Psoas muscle (tissue), 7 donors: ENCODE measurements at regions not wholly inside any gene's neighbourhood (a gene's known extent, or its start where the extent isn't known, plus 50 kb on each side); places are given as distances from the start of the nearest gene placed in this dataset.

Experiments used
- ATAC-seq, 4 donors: fragments of 200-7000 bp; cut with Tn5 transposase; one replicate each; pipeline ENCODE4 v1.9.1; 2020; ENCODE audit warnings: moderate library complexity in 3 of 4, mild to moderate bottlenecking in 2 of 4
- DNase-seq, 2 donors: peaks; one replicate each; pipeline ENCODE4 v3.0.0-alpha.2; 2020
- H3K27ac ChIP-seq: fragments of 200-600 bp; one replicate; pipeline ENCODE4 v1.8.0; 2022
- H3K27me3 ChIP-seq, 3 donors: fragments of 200-600 bp in 1 of 3; one replicate each; pipeline versions ENCODE4 v1.6.1 to v1.8.0; 2013 to 2022; ENCODE audit warnings: low read length in 2 of 3, mild to moderate bottlenecking in 2 of 3, moderate library complexity in 1 of 3; ENCODE audit not compliant: insufficient read depth in 3 of 3
- H3K36me3 ChIP-seq, 2 donors: fragments of 200-600 bp in 1 of 2; one replicate each; pipeline versions ENCODE4 v1.6.1 to v1.8.0; 2013 to 2022; ENCODE audit warnings: low read depth in 1 of 2, mild to moderate bottlenecking in 1 of 2, moderate library complexity in 1 of 2; ENCODE audit not compliant: insufficient read depth in 1 of 2
- H3K4me1 ChIP-seq: fragments of 200-600 bp; one replicate; pipeline ENCODE4 v1.8.0; 2022
- H3K4me3 ChIP-seq: fragments of 200-600 bp; one replicate; pipeline ENCODE4 v1.8.0; 2022; ENCODE audit warnings: mild to moderate bottlenecking
- H3K9me3 ChIP-seq: fragments of 200-600 bp; one replicate; pipeline ENCODE4 v1.8.0; 2022
- CTCF ChIP-seq: fragments of 200-600 bp; IDR thresholded peaks from one replicate; pipeline ENCODE4 v1.8.0; 2022; ENCODE audit warnings: antibody characterized with exemption
- WGBS, 3 donors: extraction: QIAGEN DNeasy Blood & Tissue Kit; methylation state at CpG; one replicate each; pipeline versions ENCODE4 v1.1.6 to v1.1.7; 2013; 5-methylcytosine and 5-hydroxymethylcytosine counted together
- intact Hi-C, 2 donors: fragments of 100-400 bp; cut with DNase I; formaldehyde crosslinking; loops; one replicate each; pipeline versions ENCODE4 v1.11.0 to v1.14.2; 2022
- donor health status: healthy with polysubstance abuse.
- donor health status: DM: no; HTN: no; CAD: no; lungs with moderate emphysema.
- donor health status: Bipolar disorder and iron deficiency.
- donor health status: healthy.
- donor health status: DM: yes; HTN: yes; CAD: no.
- donor health status: DM: no; HTN: no; CAD: no.
- donor health status: DM: yes; HTN: yes; CAD: no.

- H3K36me3 ChIP-seq, result no peaks in the 10 kb centered on the region
- intact Hi-C loops, result no loop called here
- WGBS, 3 donors, result 75 to 79% (median 77%) methylated on average over 4 of the region's 4 CpGs
Measured at GRCh38 chr12:68075416-68075815, 84.1 kb downstream of the IFNG start.

GRCh38 chr12:68074306-68075027 is 85.1 kb downstream of the IFNG start:
- intact Hi-C loops, result no loop called here
- 69 to 73% (median 73%) methylated on average over 4 of the region's 4 CpGs for WGBS, 3 donors
- no peak for DNase-seq
- Histone ChIP-seq H3K36me3 (no peaks in the 10 kb centered on the region), H3K9me3 (no peaks in the 10 kb centered on the region), H3K27me3 (no peaks in the 10 kb centered on the region), H3K4me1 (no peaks in the 10 kb centered on the region), H3K27ac (no peak overlapping the region), H3K4me3 (no peak overlapping the region)
- no peak for ATAC-seq
- no peak for TF ChIP-seq CTCF

More at GRCh38 chr12:68075416-68075815, 84.1 kb downstream of the IFNG start:
- no peaks in the 10 kb centered on the region for H3K27me3 ChIP-seq
- no peak for TF ChIP-seq CTCF
- DNase-seq, result no peak
- H3K27ac ChIP-seq, result no peak overlapping the region
- no peak overlapping the region for H3K4me3 ChIP-seq
- no peak for ATAC-seq
- no peaks in the 10 kb centered on the region for H3K9me3 ChIP-seq
- H3K4me1 ChIP-seq, result no peaks in the 10 kb centered on the region

- TF ChIP-seq CTCF, result no peak
- no peaks in the 10 kb centered on the region for H3K27me3 ChIP-seq
- H3K27ac ChIP-seq, result no peak overlapping the region
- H3K4me3 ChIP-seq, result no peak overlapping the region
- WGBS, 3 donors, result 63 to 87% (median 64%) methylated on average over 2 of the region's 2 CpGs
- no peak for ATAC-seq
- no peaks in the 10 kb centered on the region for H3K4me1 ChIP-seq
- no peaks in the 10 kb centered on the region for H3K36me3 ChIP-seq
- no peaks in the 10 kb centered on the region for H3K9me3 ChIP-seq
- no peak for DNase-seq
- intact Hi-C loops, result no loop called here
Measured at GRCh38 chr12:68070957-68071356, 81.7 kb downstream of the IFNG-AS1 start.
